HG03135 (cell line): ENCODE measurements at regions not wholly inside any gene's neighbourhood (a gene's known extent, or its start where the extent isn't known, plus 50 kb on each side); places are given as distances from the start of the nearest gene placed in this dataset.
"Not testable (repeated sequence)": the region's sequence is repeated elsewhere in the genome, so short reads cannot be mapped to it uniquely, and the experiment has no call there.

Source experiments
- ATAC-seq: cut with Tn5 transposase; IDR thresholded peaks from one replicate; pipeline ENCODE4 v1.9.1; 2021; ENCODE audit warnings: mild to moderate bottlenecking, moderate library complexity; ENCODE audit not compliant: unreplicated experiment

GRCh38 chr6:2324166-2324953, 79.0 kb upstream of the GMDS start:
- no peak for ATAC-seq

DNA sequence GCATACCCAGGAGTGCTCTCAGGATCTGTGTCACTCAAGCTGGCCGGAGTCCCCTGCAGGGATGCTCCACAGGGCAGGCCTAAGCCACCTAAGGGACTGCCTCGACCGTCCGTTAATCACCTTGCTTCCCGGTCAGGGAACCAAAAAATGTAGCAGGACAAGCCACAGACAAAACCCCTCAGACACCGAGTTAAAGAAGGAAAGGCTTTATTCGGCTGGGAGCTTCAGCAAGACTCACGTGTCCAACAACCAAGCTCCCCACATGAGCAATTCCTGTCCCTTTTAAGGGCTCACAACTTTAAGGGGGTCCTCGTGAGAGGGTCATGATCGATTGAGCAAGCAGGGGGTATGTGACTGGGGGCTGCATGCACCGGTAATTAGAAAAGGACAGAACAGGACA, 72.1 kb upstream of the GMDS start:
- ATAC-seq: not testable (repeated sequence)

- no peak for ATAC-seq
Observed at GRCh38 chr6:2314641-2315040, 69.2 kb upstream of the GMDS start.

DNA sequence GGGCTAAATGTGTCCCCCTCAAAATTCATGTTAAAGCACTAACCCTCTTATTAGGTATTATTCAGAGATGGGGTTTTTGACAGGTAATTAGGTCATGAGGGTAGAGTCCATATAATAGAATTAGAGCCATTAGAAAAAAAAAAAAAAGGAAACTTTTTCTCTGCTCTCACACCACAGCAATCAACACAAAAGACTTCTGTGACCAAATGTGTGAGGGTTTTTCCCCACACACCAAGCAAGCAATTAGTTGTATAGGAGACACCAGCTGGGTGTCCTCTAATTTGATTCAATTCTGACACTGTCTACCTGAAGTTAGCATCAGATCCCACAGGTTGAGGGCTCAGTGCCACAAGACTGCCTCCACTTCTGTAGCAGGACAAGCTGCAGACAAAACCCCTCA, 64.6 kb upstream of the GMDS start:
- ATAC-seq: no peak

DNA sequence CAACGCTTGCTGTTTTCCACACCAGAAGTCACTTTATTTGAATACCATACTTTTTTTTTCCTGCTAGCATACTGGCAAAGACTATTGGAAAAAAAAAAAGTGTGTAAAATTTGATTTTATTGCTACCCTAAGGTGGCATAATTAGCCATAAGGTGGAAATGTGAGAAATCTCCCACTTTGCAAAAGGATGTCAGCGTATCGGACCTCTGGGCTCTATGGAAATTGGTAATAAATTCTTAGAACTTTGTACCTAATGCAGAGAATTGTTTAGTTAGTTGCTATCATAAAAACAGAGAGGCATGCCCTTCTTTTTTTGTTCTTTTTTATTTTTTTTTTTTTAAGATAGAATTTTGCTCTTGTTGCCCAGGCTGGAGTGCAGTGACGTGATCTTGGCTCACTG, 63.7 kb upstream of the GMDS start:
- ATAC-seq: no peak

- ATAC-seq: no peak
Observed at GRCh38 chr6:2307799-2308198, 62.4 kb upstream of the GMDS start.

DNA sequence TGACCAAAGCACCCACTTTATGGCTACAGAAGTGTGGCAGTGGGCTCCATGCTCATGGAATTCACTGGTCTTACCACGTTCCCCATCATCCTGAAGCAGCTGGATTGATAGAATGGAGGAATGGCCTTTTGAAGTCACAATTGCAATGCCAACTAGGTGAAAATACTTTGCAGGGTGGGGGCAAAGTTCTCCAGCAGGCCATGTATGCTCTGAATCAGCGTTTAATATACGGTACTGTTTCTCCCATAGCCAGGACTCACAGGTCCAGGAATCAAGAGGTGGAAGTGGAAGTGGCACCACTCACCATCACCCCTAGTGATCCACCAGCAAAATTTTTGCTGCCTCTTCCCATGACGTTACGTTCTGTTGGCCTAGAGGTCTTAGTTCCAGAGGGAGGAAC, 60.5 kb upstream of the GMDS start:
- ATAC-seq: no peak

- ATAC-seq: not testable (repeated sequence)
Observed at GRCh38 chr6:2302482-2302881, 57.1 kb upstream of the GMDS start.

DNA sequence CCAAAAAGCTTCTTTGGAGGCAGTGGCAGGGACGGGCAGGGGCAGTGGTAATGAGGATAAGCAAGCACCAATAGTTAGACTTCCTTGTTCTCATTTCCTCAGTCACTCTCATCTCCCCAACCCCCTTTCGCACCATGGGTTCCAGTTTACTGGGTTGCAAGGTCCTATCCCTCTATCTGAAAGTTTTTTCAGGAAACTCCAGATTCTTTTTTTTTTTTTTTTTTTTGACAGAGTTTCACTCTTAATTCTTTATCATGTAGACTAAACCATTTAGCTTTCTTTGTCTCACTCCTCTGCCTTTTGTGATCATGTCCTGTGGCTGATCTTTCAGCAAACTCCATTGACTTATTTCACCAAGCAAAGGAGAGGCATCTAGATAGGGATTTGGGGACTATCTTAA, 51.4 kb upstream of the GMDS start:
- ATAC-seq: no peak
